Suprapubic skin (tissue), 4 donors: ENCODE measurements at regions not wholly inside any gene's neighbourhood (a gene's known extent, or its start where the extent isn't known, plus 50 kb on each side); places are given as distances from the start of the nearest gene placed in this dataset.

Experiments used
- DNase-seq, 2 donors: peaks; one replicate each; pipeline ENCODE4 v3.0.0-alpha.2; 2019; ENCODE audit warnings: low spot score in 2 of 2
- H3K27ac ChIP-seq: fragments of 200-600 bp; sonication (generic); one replicate; pipeline ENCODE4 v1.5.1; 2019
- H3K27me3 ChIP-seq: fragments of 200-600 bp; sonication (generic); one replicate; pipeline ENCODE4 v1.5.1; 2019
- H3K36me3 ChIP-seq: fragments of 200-600 bp; sonication (generic); one replicate; pipeline ENCODE4 v1.5.1; 2019
- H3K4me1 ChIP-seq: fragments of 200-600 bp; sonication (generic); one replicate; pipeline ENCODE4 v1.5.1; 2019
- H3K4me3 ChIP-seq: fragments of 200-600 bp; sonication (generic); one replicate; pipeline ENCODE4 v1.5.1; 2019; ENCODE audit warnings: mild to moderate bottlenecking
- H3K9me3 ChIP-seq: fragments of 200-600 bp; sonication (generic); one replicate; pipeline ENCODE4 v1.5.1; 2019
- EP300 ChIP-seq: sonication (generic); formaldehyde crosslinking; IDR thresholded peaks from one replicate; pipeline ENCODE4 v1.6.1; 2017; ENCODE audit warnings: antibody characterized with exemption
- POLR2A ChIP-seq, 2 donors: fragments of 450-650 bp; IDR thresholded peaks; one replicate each; pipeline ENCODE4 v1.6.1; 2017; ENCODE audit warnings: antibody characterized with exemption in 2 of 2, mild to moderate bottlenecking in 2 of 2, moderate library complexity in 2 of 2
- POLR2AphosphoS5 ChIP-seq, 3 donors: sonication (generic); formaldehyde crosslinking; IDR thresholded peaks; one replicate each; pipeline ENCODE4 v1.6.1; 2017; ENCODE audit warnings: antibody characterized with exemption in 3 of 3
- WGBS: methylation state at CpG from one replicate; pipeline ENCODE4 v1.1.5; 2018; 5-methylcytosine and 5-hydroxymethylcytosine counted together
- TF ChIP-seq, protein P1 (sequence below), 2 donors: fragments of 200-600 bp in 1 of 2; fragments of 450-650 bp in 1 of 2; sonication (generic) in 1 of 2; IDR thresholded peaks; one replicate each; pipeline ENCODE4 v1.5.1; 2016 to 2019; ENCODE audit warnings: antibody characterized with exemption in 2 of 2, mild to moderate bottlenecking in 1 of 2, moderate library complexity in 1 of 2

DNA sequence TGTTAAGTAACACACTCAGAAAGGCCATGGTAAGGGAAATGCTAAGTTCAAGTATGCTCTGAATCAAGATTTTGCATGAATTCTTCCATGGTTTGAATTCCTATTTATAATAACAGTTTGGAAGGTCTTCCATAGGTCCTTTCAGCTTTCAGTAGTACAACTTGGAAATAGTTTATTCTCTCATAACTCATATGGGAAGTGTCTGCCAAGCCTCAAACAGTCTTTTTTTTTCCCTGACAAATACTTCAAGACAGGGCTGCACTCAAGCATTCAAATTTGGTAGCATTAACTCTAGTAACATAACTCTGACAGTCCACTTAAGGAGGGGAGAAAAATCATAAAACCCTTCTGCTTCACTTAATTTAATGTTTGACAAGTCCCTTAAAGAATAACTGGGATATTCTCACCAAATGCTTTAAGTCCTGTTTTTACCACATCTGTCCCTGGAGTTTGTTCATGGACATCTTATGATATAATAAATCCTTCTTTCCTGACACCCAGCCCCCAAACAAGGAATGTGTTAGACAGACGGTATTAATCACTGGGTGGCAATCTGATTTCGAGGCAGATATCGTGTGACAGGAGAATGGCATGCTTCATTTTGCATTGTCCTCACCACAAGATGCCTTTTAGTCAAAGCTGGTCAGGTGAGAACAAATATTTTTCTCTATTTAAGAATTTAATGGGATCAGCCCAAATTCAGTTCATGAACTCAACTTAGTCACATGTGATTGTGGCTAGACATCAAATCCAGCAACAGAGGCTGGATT is 165.7 kb downstream of the BMP4 start:
- H3K27me3 ChIP-seq = no peaks in the 10 kb centered on the region
- H3K9me3 ChIP-seq = no peaks in the 10 kb centered on the region
- H3K27ac ChIP-seq = no peak overlapping the region
- TF ChIP-seq, protein P1, sequence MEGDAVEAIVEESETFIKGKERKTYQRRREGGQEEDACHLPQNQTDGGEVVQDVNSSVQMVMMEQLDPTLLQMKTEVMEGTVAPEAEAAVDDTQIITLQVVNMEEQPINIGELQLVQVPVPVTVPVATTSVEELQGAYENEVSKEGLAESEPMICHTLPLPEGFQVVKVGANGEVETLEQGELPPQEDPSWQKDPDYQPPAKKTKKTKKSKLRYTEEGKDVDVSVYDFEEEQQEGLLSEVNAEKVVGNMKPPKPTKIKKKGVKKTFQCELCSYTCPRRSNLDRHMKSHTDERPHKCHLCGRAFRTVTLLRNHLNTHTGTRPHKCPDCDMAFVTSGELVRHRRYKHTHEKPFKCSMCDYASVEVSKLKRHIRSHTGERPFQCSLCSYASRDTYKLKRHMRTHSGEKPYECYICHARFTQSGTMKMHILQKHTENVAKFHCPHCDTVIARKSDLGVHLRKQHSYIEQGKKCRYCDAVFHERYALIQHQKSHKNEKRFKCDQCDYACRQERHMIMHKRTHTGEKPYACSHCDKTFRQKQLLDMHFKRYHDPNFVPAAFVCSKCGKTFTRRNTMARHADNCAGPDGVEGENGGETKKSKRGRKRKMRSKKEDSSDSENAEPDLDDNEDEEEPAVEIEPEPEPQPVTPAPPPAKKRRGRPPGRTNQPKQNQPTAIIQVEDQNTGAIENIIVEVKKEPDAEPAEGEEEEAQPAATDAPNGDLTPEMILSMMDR (IDR thresholded peaks at IDR 0.05) = no peak
- TF ChIP-seq POLR2AphosphoS5 (IDR thresholded peaks at IDR 0.05) (no peak), EP300 (no peak), POLR2A (IDR thresholded peaks at IDR 0.05) (no peak)
- no peak for DNase-seq
- H3K4me3 ChIP-seq = no peak overlapping the region
- H3K36me3 ChIP-seq = no peaks in the 10 kb centered on the region
- WGBS = 65% methylated on average over 3 of the region's 3 CpGs
- no peaks in the 10 kb centered on the region for H3K4me1 ChIP-seq

DNA sequence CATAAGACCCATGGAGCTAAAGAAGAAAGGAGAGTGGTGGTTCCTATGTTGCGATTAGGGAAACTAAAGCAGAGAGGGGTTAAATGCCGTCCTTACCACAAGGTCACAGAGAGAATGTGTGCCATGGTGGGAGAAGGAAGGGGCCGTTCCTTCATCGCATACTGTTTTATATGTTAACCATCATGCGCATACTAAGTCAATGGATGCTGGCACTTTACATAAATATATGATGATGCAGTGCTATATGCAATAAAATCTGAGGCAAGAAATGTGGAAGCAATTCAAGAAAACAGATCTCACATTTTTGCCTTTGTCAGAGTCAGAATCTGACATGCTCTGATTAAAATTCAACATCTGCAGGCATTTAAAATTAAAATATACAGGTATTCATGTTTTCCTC is 168.1 kb downstream of the BMP4 start:
- Histone ChIP-seq H3K4me3 (no peak overlapping the region), H3K9me3 (no peaks in the 10 kb centered on the region)
- 87% methylated on average over 5 of the region's 5 CpGs for WGBS

DNA sequence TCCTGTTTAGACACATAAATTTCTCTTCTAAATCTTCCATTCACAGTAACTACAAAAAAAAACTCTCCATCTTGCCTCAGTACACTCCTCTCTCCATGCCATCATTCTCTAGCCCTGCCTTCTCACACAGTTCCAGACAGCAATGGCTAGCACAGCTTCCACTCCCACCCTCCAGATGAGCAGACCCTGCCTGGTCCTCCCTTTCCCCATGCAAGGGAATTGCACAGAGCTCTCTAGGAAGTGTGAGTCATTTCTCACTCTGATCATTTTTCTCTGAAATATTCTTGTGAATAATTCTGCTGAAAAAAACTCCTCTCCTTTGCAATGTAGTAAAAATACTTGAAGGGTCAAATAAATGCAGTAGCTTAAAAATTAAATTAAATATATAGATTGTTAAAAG is 170.6 kb downstream of the BMP4 start:
- Histone ChIP-seq H3K27me3 (no peaks in the 10 kb centered on the region), H3K4me1 (no peaks in the 10 kb centered on the region), H3K4me3 (no peak overlapping the region), H3K9me3 (no peaks in the 10 kb centered on the region), H3K36me3 (no peaks in the 10 kb centered on the region), H3K27ac (no peak overlapping the region)
- TF ChIP-seq POLR2A (IDR thresholded peaks at IDR 0.05) (no peak), EP300 (no peak), POLR2AphosphoS5 (IDR thresholded peaks at IDR 0.05) (no peak)
- TF ChIP-seq, protein P1 (IDR thresholded peaks at IDR 0.05) = no peak
- no peak for DNase-seq

More for the DNA sequence above, 168.1 kb downstream of the BMP4 start:
- no peak for DNase-seq
- no peaks in the 10 kb centered on the region for H3K36me3 ChIP-seq
- TF ChIP-seq, protein P1 (IDR thresholded peaks at IDR 0.05) = no peak
- TF ChIP-seq EP300 = no peak
- no peak for TF ChIP-seq POLR2A (IDR thresholded peaks at IDR 0.05)
- no peak for TF ChIP-seq POLR2AphosphoS5 (IDR thresholded peaks at IDR 0.05)
- no peaks in the 10 kb centered on the region for H3K27me3 ChIP-seq
- H3K27ac ChIP-seq = no peak overlapping the region
- H3K4me1 ChIP-seq = no peaks in the 10 kb centered on the region

DNA sequence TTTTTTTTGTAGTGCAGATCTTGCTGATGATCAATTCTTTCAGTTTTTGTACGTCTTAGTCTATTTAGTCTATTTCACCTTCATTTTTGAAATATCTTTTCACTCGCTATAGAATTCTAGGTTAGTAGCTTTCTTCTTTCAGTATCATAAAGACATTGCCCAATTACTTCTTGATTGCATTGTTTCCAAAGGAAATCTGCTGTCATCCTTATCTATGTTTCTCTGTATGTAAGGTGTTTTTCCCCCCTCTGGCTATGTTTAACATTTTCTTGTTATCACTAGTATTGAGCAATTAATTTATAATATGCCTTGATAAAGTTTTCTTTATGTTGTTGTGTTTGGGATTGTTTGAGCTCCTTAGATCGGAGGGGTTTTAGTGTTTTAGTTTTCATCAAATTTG is 171.9 kb downstream of the BMP4 start:
- H3K9me3 ChIP-seq = no peaks in the 10 kb centered on the region
- H3K4me3 ChIP-seq = no peak overlapping the region
- DNase-seq = no peak
- no peak for TF ChIP-seq POLR2AphosphoS5 (IDR thresholded peaks at IDR 0.05)
- TF ChIP-seq POLR2A (IDR thresholded peaks at IDR 0.05) = no peak
- TF ChIP-seq EP300 = no peak
- TF ChIP-seq, protein P1 (IDR thresholded peaks at IDR 0.05) = no peak
- 91% methylated on average over 3 of the region's 3 CpGs for WGBS
- H3K27me3 ChIP-seq = no peaks in the 10 kb centered on the region
- no peak overlapping the region for H3K27ac ChIP-seq
- H3K36me3 ChIP-seq = no peaks in the 10 kb centered on the region
- no peaks in the 10 kb centered on the region for H3K4me1 ChIP-seq

DNA sequence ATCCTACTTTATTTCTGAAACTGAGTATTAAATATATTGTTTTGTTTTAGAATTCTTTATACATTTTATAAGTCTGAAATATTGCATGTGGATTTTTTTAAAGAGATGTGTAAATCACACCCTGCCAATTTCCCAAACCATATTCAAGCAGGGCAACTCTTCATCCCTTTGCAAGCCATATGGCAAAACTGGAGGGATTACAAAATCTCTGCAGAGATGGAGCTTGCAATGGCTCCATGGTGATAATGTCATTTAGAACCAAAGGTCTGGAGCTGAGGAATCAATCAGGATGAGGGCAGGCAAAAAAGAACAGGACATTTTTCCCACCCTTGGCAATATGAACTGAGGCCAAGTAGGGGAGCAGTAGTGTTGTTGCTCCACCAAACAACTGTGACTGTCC is 173.4 kb downstream of the BMP4 start:
- Histone ChIP-seq H3K9me3 (no peaks in the 10 kb centered on the region), H3K36me3 (no peaks in the 10 kb centered on the region), H3K4me3 (no peak overlapping the region), H3K27ac (no peak overlapping the region), H3K4me1 (no peaks in the 10 kb centered on the region), H3K27me3 (no peaks in the 10 kb centered on the region)
- DNase-seq = no peak
- TF ChIP-seq, protein P1 (IDR thresholded peaks at IDR 0.05) = no peak
- TF ChIP-seq EP300 (no peak), POLR2A (IDR thresholded peaks at IDR 0.05) (no peak), POLR2AphosphoS5 (IDR thresholded peaks at IDR 0.05) (no peak)
